Naive thymus-derived CD4-positive, alpha-beta T cell (primary cell): ENCODE measurements at regions not wholly inside any gene's neighbourhood (a gene's known extent, or its start where the extent isn't known, plus 50 kb on each side); places are given as distances from the start of the nearest gene placed in this dataset.

Experiments
- ATAC-seq: fragments of 150-1000 bp; cut with Tn5 transposase; 2 replicates; pipeline ENCODE4 v1.10.0; 2021; ENCODE audit warnings: mild to moderate bottlenecking, moderate library complexity
- CTCF ChIA-PET: fragments of 350-600 bp; sonication (Branson Sonifier 250); formaldehyde crosslinking; loops from one replicate; lab custom pipeline; 2021; ENCODE audit warnings: antibody characterized with exemption; lab: Charles Lee
- POLR2A ChIA-PET: fragments of 350-600 bp; sonication (Branson Sonifier 250); formaldehyde crosslinking; loops from one replicate; lab custom pipeline; 2021; ENCODE audit warnings: antibody characterized with exemption, inconsistent platforms; lab: Charles Lee
- DNase-seq, 9 donors: peaks; one replicate each; pipeline versions ENCODE4 v3.0.0 to v3.0.0-alpha.2; 2020 to 2022; ENCODE audit warnings: mixed read lengths in 1 of 9
- H3K27ac ChIP-seq: one replicate; pipeline ENCODE4 v1.7.0; 2013; ENCODE audit warnings: mild to moderate bottlenecking, low read depth, low read length, moderate library complexity
- H3K27me3 ChIP-seq, 2 donors: one replicate each; pipeline ENCODE4 v1.7.0; 2013; ENCODE audit warnings: low read length in 2 of 2, mild to moderate bottlenecking in 2 of 2, moderate library complexity in 2 of 2; ENCODE audit not compliant: control insufficient read depth in 2 of 2, insufficient read depth in 2 of 2
- H3K36me3 ChIP-seq, 3 experiments: 1 replicate in 2 of 3; 2 replicates in 1 of 3; pipeline ENCODE4 v1.7.0; 2013; ENCODE audit warnings: low read length in 3 of 3, mild to moderate bottlenecking in 3 of 3, moderate library complexity in 1 of 3; ENCODE audit not compliant: insufficient read depth in 3 of 3, control insufficient read depth in 2 of 3
- H3K4me1 ChIP-seq, 2 donors: one replicate each; pipeline ENCODE4 v1.7.0; 2013; ENCODE audit warnings: low read length in 2 of 2, mild to moderate bottlenecking in 2 of 2, moderate library complexity in 1 of 2; ENCODE audit not compliant: control insufficient read depth in 2 of 2, insufficient read depth in 2 of 2
- H3K4me3 ChIP-seq: 2 replicates; pipeline ENCODE4 v1.7.0; 2013; ENCODE audit warnings: mild to moderate bottlenecking, low read length
- H3K9me3 ChIP-seq, 3 experiments: 1 replicate in 2 of 3; 2 replicates in 1 of 3; pipeline ENCODE4 v1.7.0; 2013; ENCODE audit warnings: low read length in 3 of 3; ENCODE audit not compliant: control insufficient read depth in 2 of 3
- H3K27ac Mint-ChIP-seq, 9 donors: one replicate each; pipeline ENCODE4 v1.8.0; 2020 to 2022; ENCODE audit warnings: mixed read lengths in 9 of 9, mild to moderate bottlenecking in 8 of 9, moderate library complexity in 5 of 9, inconsistent platforms in 2 of 9
- H3K27me3 Mint-ChIP-seq, 5 donors: one replicate each; pipeline ENCODE4 v1.8.0; 2021 to 2022; ENCODE audit warnings: mixed read lengths in 5 of 5, mild to moderate bottlenecking in 1 of 5
- H3K36me3 Mint-ChIP-seq, 5 donors: one replicate each; pipeline ENCODE4 v1.8.0; 2020 to 2022; ENCODE audit warnings: mixed read lengths in 5 of 5, mild to moderate bottlenecking in 3 of 5, inconsistent platforms in 1 of 5
- H3K4me1 Mint-ChIP-seq, 7 donors: one replicate each; pipeline ENCODE4 v1.8.0; 2020 to 2022; ENCODE audit warnings: mixed read lengths in 7 of 7, mild to moderate bottlenecking in 3 of 7, inconsistent platforms in 1 of 7
- H3K4me3 Mint-ChIP-seq, 10 donors: one replicate each; pipeline ENCODE4 v1.8.0; 2020 to 2022; ENCODE audit warnings: mild to moderate bottlenecking in 10 of 10, mixed read lengths in 10 of 10, moderate library complexity in 6 of 10, inconsistent platforms in 2 of 10
- H3K9me3 Mint-ChIP-seq, 11 donors: one replicate each; pipeline ENCODE4 v1.8.0; 2020 to 2022; ENCODE audit warnings: mixed read lengths in 11 of 11, mild to moderate bottlenecking in 4 of 11, inconsistent platforms in 1 of 11, moderate library complexity in 1 of 11
- intact Hi-C, 2 donors: fragments of 100-400 bp; cut with micrococcal nuclease; formaldehyde crosslinking; loops; one replicate each; pipeline ENCODE4 v1.15.1; 2023

DNA sequence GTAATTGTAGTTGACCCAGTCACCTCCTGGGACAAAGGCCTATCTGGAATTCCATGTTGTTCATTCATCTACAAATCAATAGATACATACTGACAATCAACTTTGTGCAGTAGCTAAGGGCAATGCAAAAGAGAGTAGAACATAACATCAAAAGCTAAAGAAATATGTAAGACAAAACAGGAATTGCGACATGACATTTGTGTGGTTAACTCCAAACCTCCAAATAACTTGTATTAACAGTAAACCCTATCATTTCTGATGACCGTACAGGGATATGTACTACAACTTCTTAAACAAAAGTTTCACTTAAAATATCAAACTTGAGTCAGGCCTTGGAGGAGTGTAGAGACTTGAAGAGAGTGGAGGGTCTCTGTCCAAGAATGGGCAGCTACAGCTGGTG is 317.6 kb downstream of the SPATA17 start:
- H3K27ac Mint-ChIP-seq = no peak overlapping the region
- H3K4me1 Mint-ChIP-seq = no peaks in the 10 kb centered on the region
- no peak overlapping the region for H3K4me3 Mint-ChIP-seq
- no peaks in the 10 kb centered on the region for H3K27me3 ChIP-seq
- H3K36me3 ChIP-seq = no peaks in the 10 kb centered on the region
- H3K9me3 ChIP-seq = no peaks in the 10 kb centered on the region
- ChIA-PET CTCF (no interaction called here), POLR2A (no interaction called here)
- H3K36me3 Mint-ChIP-seq = no peaks in the 10 kb centered on the region
- intact Hi-C loops = no loop called here
- no peak overlapping the region for H3K4me3 ChIP-seq
- no peaks in the 10 kb centered on the region for H3K4me1 ChIP-seq
- DNase-seq (no peak), ATAC-seq (no peak)
- H3K27me3 Mint-ChIP-seq = peaks cover 0 to 5% (median 0%) of the 10 kb centered on the region in 5 donors
- no peak overlapping the region for H3K27ac ChIP-seq
- H3K9me3 Mint-ChIP-seq = peaks cover 0 to 15% (median 0%) of the 10 kb centered on the region in 11 donors

DNA sequence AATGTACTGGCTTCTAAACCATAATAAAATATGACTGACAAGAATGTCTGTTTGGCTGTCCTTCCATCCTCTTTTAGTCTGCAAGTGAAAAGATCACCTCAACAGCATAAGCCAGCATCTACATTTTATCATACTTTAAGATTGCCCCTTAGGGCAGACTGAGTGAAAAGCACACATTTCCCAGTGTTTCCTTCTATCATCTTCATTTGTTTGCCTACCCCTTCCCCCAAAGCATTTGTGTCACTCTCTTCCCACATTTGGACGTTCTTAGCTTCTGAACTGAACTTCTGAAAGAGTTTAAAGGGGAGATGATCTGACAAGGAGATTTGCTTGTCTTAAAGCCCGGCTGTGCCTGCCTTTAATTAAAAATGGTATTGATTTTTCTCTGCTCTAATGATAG is 322.2 kb downstream of the SPATA17 start:
- Histone ChIP-seq H3K9me3 (no peaks in the 10 kb centered on the region), H3K4me1 (no peaks in the 10 kb centered on the region), H3K27me3 (no peaks in the 10 kb centered on the region), H3K4me3 (no peak overlapping the region), H3K27ac (no peak overlapping the region), H3K36me3 (no peaks in the 10 kb centered on the region)
- ChIA-PET CTCF (no interaction called here), POLR2A (no interaction called here)
- Mint-ChIP-seq H3K4me1 (no peaks in the 10 kb centered on the region), H3K4me3 (no peak overlapping the region), H3K36me3 (no peaks in the 10 kb centered on the region), H3K27ac (no peak overlapping the region), H3K27me3 (no peaks in the 10 kb centered on the region), H3K9me3 (peaks cover 2 to 21% (median 5%) of the 10 kb centered on the region in 11 donors)
- intact Hi-C loops = no loop called here
- ATAC-seq (no peak), DNase-seq (no peak)

DNA sequence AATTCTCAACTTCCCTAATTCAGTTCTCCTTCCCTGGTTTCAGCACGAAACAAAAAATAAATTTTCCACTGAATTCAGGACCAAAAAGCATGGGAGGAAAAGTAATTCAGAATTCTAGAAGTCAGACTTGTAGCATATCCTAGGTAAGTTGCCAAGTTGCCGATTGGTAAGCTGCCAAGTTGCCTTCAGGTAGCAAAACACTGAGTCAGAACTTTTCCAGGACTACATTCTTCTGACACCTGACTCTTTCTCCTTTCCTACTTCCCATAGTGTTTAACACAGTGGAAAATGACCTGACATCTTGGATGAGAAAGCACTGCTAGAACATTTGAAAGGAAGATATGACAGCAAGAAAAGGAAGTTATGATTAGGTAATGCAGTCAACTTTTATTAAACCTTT is 322.8 kb downstream of the SPATA17 start:
- ChIA-PET POLR2A (no interaction called here), CTCF (no interaction called here)
- intact Hi-C loops = no loop called here
- H3K27ac ChIP-seq = no peak overlapping the region
- no peak overlapping the region for H3K4me3 ChIP-seq
- H3K27me3 ChIP-seq = no peaks in the 10 kb centered on the region
- H3K9me3 ChIP-seq = no peaks in the 10 kb centered on the region
- no peak overlapping the region for H3K4me3 Mint-ChIP-seq
- H3K27me3 Mint-ChIP-seq = no peaks in the 10 kb centered on the region
- H3K27ac Mint-ChIP-seq = no peak overlapping the region
- no peaks in the 10 kb centered on the region for H3K36me3 ChIP-seq
- ATAC-seq (no peak), DNase-seq (no peak)
- no peaks in the 10 kb centered on the region for H3K36me3 Mint-ChIP-seq
- no peaks in the 10 kb centered on the region for H3K4me1 ChIP-seq
- peaks cover 2 to 18% (median 6%) of the 10 kb centered on the region in 11 donors for H3K9me3 Mint-ChIP-seq
- no peaks in the 10 kb centered on the region for H3K4me1 Mint-ChIP-seq

DNA sequence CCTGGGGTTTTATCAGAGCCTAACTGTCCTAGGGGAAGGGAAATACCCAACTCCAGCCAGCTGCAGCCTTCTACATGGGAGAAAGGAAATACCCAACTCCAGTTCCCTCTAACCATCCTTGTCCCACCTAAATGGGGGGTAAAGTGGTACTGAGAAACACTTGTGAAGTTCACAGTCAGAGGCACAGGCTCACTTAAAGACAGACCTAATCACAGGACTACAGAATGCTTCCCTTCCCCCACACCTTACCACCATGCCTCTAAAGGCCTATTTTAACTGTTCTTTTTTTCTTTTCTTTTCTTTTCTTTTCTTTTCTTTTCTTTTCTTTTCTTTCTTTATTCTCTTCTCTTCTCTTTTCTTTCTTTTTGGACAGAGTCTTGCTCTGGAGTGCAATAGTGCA is 324.6 kb downstream of the SPATA17 start:
- Histone ChIP-seq H3K27ac (no peak overlapping the region), H3K9me3 (no peaks in the 10 kb centered on the region), H3K36me3 (no peaks in the 10 kb centered on the region), H3K27me3 (no peaks in the 10 kb centered on the region), H3K4me3 (no peak overlapping the region), H3K4me1 (no peaks in the 10 kb centered on the region)
- ChIA-PET CTCF (no interaction called here), POLR2A (no interaction called here)
- peaks cover 2 to 22% (median 6%) of the 10 kb centered on the region in 11 donors for H3K9me3 Mint-ChIP-seq
- no peak overlapping the region for H3K27ac Mint-ChIP-seq
- H3K27me3 Mint-ChIP-seq = no peaks in the 10 kb centered on the region
- no peaks in the 10 kb centered on the region for H3K36me3 Mint-ChIP-seq
- intact Hi-C loops = no loop called here
- H3K4me1 Mint-ChIP-seq = no peaks in the 10 kb centered on the region
- H3K4me3 Mint-ChIP-seq = no peak overlapping the region
- no peak for ATAC-seq
- DNase-seq = no peak

DNA sequence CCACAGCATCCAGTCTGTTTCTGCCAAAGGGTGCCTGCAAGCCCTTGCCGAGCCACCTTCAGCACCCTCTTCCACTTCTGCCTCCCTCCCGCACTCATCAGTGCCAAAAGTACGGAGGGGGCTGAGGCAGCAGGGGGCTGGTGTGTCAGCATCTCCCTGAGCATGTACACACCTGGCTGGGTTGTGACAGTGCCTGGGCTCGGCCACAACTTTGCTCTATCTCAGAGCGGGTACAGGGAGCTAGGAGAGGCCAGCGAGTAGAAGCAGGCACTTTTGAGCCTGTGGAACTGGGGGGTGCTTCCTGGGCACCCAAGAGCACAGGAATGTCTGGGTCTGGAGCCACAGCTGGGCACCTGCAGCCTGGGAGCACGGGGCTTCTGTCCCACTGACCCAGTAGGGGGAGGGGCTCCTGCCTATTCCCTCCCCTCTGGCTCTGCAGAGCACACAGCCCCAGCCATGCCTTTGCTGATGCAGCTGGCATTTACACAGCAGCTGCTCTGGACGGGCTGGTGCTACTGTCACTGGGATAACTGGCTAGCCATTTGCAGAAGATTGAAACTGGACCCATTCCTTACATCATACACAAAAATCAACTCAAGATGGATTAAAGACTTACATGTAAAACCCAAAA is 319.8 kb upstream of the RRP15 start:
- no peak overlapping the region for H3K27ac ChIP-seq
- ATAC-seq (peak; percentile 14), DNase-seq (no peak)
- peaks cover 0 to 4% (median 0%) of the 10 kb centered on the region in 3 experiments for H3K9me3 ChIP-seq
- no peaks in the 10 kb centered on the region for H3K4me1 ChIP-seq
- intact Hi-C loops = no loop called here
- Mint-ChIP-seq H3K4me3 (no peak overlapping the region), H3K27me3 (no peaks in the 10 kb centered on the region), H3K27ac (no peak overlapping the region), H3K4me1 (no peaks in the 10 kb centered on the region), H3K36me3 (no peaks in the 10 kb centered on the region), H3K9me3 (peaks cover 0 to 11% (median 4%) of the 10 kb centered on the region in 11 donors)
- no peak overlapping the region for H3K4me3 ChIP-seq
- ChIA-PET POLR2A (no interaction called here), CTCF (no interaction called here)
- H3K27me3 ChIP-seq = no peaks in the 10 kb centered on the region
- no peaks in the 10 kb centered on the region for H3K36me3 ChIP-seq

DNA sequence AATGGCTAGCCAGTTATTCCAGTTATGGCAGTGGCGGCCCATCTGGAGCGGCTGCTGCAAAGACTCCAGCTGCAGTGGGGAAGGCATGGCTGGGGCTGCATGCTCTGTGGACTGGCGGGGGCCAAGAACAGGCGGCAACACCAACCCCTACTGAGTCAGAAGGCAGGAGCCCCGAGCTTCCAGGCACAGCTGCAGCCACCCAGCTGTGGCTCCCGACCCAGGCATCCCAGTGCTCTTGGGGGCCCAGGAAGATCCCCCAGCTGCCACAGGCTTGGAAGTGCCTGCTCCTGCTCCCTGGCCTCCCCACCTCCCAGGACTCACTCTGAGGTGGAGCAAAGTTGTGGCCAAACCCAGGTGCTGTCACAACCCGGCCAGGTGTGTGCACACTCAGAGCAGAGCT is 317.0 kb upstream of the RRP15 start:
- ChIA-PET CTCF (no interaction called here), POLR2A (no interaction called here)
- DNase-seq (no peak), ATAC-seq (peak; percentile 10)
- intact Hi-C loops = no loop called here
- Histone ChIP-seq H3K4me1 (no peaks in the 10 kb centered on the region), H3K27ac (no peak overlapping the region), H3K36me3 (no peaks in the 10 kb centered on the region), H3K9me3 (peaks cover 0 to 4% (median 0%) of the 10 kb centered on the region in 3 experiments), H3K27me3 (no peaks in the 10 kb centered on the region), H3K4me3 (no peak overlapping the region)
- Mint-ChIP-seq H3K9me3 (peaks cover 0 to 13% (median 4%) of the 10 kb centered on the region in 11 donors), H3K27ac (no peak overlapping the region), H3K27me3 (no peaks in the 10 kb centered on the region), H3K4me1 (no peaks in the 10 kb centered on the region), H3K4me3 (no peak overlapping the region), H3K36me3 (no peaks in the 10 kb centered on the region)

DNA sequence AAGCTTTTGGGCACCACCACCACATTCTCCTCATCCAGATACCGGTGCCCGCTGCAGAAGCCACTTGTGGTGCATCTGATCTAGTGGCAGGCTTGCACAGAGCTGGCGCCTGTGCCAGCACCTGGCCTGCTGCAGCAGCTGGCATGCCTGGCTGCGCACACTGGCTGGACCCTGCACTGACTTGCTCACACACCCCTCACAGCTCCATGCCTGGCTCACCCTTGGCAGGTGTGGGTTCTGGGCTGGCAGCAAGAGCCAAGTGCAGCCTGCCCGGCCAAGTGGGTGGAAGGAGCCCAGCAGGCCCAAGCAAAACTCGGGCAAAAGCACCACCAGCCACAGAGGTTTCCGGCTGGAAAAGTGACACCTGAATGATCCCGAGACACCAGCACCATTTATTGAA is 315.7 kb upstream of the RRP15 start:
- H3K27ac Mint-ChIP-seq = no peak overlapping the region
- H3K4me1 Mint-ChIP-seq = no peaks in the 10 kb centered on the region
- no peak overlapping the region for H3K4me3 Mint-ChIP-seq
- no peaks in the 10 kb centered on the region for H3K36me3 ChIP-seq
- H3K4me1 ChIP-seq = no peaks in the 10 kb centered on the region
- H3K36me3 Mint-ChIP-seq = no peaks in the 10 kb centered on the region
- H3K27me3 Mint-ChIP-seq = no peaks in the 10 kb centered on the region
- peaks cover 0 to 8% (median 6%) of the 10 kb centered on the region in 11 donors for H3K9me3 Mint-ChIP-seq
- intact Hi-C loops = no loop called here
- peaks cover 0 to 4% (median 0%) of the 10 kb centered on the region in 3 experiments for H3K9me3 ChIP-seq
- ChIA-PET CTCF (no interaction called here), POLR2A (no interaction called here)
- ATAC-seq (no peak), DNase-seq (no peak)
- H3K27ac ChIP-seq = no peak overlapping the region
- no peak overlapping the region for H3K4me3 ChIP-seq
- H3K27me3 ChIP-seq = no peaks in the 10 kb centered on the region
